ENCODE measurements at regions not wholly inside any gene's neighbourhood (a gene's known extent, or its start where the extent isn't known, plus 50 kb on each side); places are given as distances from the start of the nearest gene placed in this dataset.
"Not testable (repeated sequence)": the region's sequence is repeated elsewhere in the genome, so short reads cannot be mapped to it uniquely, and the experiment has no call there.

- Histone ChIP-seq H3K4me3 (ENCODE audit: low read length) (no peak overlapping the region), H2AFZ (ENCODE audit: low read depth, low read length) (no peak overlapping the region), H3K27me3 (ENCODE audit: insufficient read depth, low read length) (no peaks in the 10 kb centered on the region), H3K9me3 (ENCODE audit: low read length) (no peaks in the 10 kb centered on the region), H3K4me1 (ENCODE audit: insufficient read depth, low read length) (no peaks in the 10 kb centered on the region), H3K36me3 (ENCODE audit: insufficient read depth, low read length) (no peaks in the 10 kb centered on the region)
Observed at GRCh38 chr5:27938989-27939388, 900.6 kb upstream of the CDH9 start.

GRCh38 chr5:27928060-27928459 lies 889.7 kb upstream of the CDH9 start:
- no peak overlapping the region for H3K4me3 ChIP-seq (ENCODE audit: low read length)
- no peaks in the 10 kb centered on the region for H3K4me1 ChIP-seq (ENCODE audit: insufficient read depth, low read length)
- H2AFZ ChIP-seq (ENCODE audit: low read depth, low read length), result no peak overlapping the region
- no peaks in the 10 kb centered on the region for H3K27me3 ChIP-seq (ENCODE audit: insufficient read depth, low read length)
- H3K36me3 ChIP-seq (ENCODE audit: insufficient read depth, low read length), result no peaks in the 10 kb centered on the region
- no peaks in the 10 kb centered on the region for H3K9me3 ChIP-seq (ENCODE audit: low read length)

GRCh38 chr5:27911216-27911615 lies 872.8 kb upstream of the CDH9 start:
- Histone ChIP-seq H3K4me3 (ENCODE audit: low read length) (no peak overlapping the region), H3K27me3 (ENCODE audit: insufficient read depth, low read length) (no peaks in the 10 kb centered on the region), H3K4me1 (ENCODE audit: insufficient read depth, low read length) (no peaks in the 10 kb centered on the region), H3K9me3 (ENCODE audit: low read length) (no peaks in the 10 kb centered on the region), H3K36me3 (ENCODE audit: insufficient read depth, low read length) (no peaks in the 10 kb centered on the region), H2AFZ (ENCODE audit: low read depth, low read length) (no peak overlapping the region)

- no peaks in the 10 kb centered on the region for H3K27me3 ChIP-seq (ENCODE audit: insufficient read depth, low read length)
- no peak overlapping the region for H3K4me3 ChIP-seq (ENCODE audit: low read length)
- H3K9me3 ChIP-seq (ENCODE audit: low read length), result no peaks in the 10 kb centered on the region
- no peaks in the 10 kb centered on the region for H3K36me3 ChIP-seq (ENCODE audit: insufficient read depth, low read length)
- H3K4me1 ChIP-seq (ENCODE audit: insufficient read depth, low read length), result no peaks in the 10 kb centered on the region
- no peak overlapping the region for H2AFZ ChIP-seq (ENCODE audit: low read depth, low read length)
Observed at GRCh38 chr5:27908341-27908740, 870.0 kb upstream of the CDH9 start.

- H3K27me3 ChIP-seq (ENCODE audit: insufficient read depth, low read length), result no peaks in the 10 kb centered on the region
- no peaks in the 10 kb centered on the region for H3K36me3 ChIP-seq (ENCODE audit: insufficient read depth, low read length)
- no peaks in the 10 kb centered on the region for H3K9me3 ChIP-seq (ENCODE audit: low read length)
- no peak overlapping the region for H2AFZ ChIP-seq (ENCODE audit: low read depth, low read length)
- H3K4me3 ChIP-seq (ENCODE audit: low read length), result no peak overlapping the region
- H3K4me1 ChIP-seq (ENCODE audit: insufficient read depth, low read length), result no peaks in the 10 kb centered on the region
Observed at GRCh38 chr5:27906931-27907601, 868.7 kb upstream of the CDH9 start.

- H3K4me3 ChIP-seq (ENCODE audit: low read length), result no peak overlapping the region
- H2AFZ ChIP-seq (ENCODE audit: low read depth, low read length), result no peak overlapping the region
- no peaks in the 10 kb centered on the region for H3K9me3 ChIP-seq (ENCODE audit: low read length)
- H3K27me3 ChIP-seq (ENCODE audit: insufficient read depth, low read length), result no peaks in the 10 kb centered on the region
- no peaks in the 10 kb centered on the region for H3K36me3 ChIP-seq (ENCODE audit: insufficient read depth, low read length)
- no peaks in the 10 kb centered on the region for H3K4me1 ChIP-seq (ENCODE audit: insufficient read depth, low read length)
Observed at GRCh38 chr5:27906481-27906880, 868.1 kb upstream of the CDH9 start.

- no peak overlapping the region for H3K4me3 ChIP-seq (ENCODE audit: low read length)
- no peak overlapping the region for H2AFZ ChIP-seq (ENCODE audit: low read depth, low read length)
- H3K9me3 ChIP-seq (ENCODE audit: low read length), result no peaks in the 10 kb centered on the region
- no peaks in the 10 kb centered on the region for H3K27me3 ChIP-seq (ENCODE audit: insufficient read depth, low read length)
- no peaks in the 10 kb centered on the region for H3K4me1 ChIP-seq (ENCODE audit: insufficient read depth, low read length)
- no peaks in the 10 kb centered on the region for H3K36me3 ChIP-seq (ENCODE audit: insufficient read depth, low read length)
Observed at GRCh38 chr5:27900761-27901160, 862.4 kb upstream of the CDH9 start.

- Histone ChIP-seq H3K4me1 (ENCODE audit: insufficient read depth, low read length) (no peaks in the 10 kb centered on the region), H3K36me3 (ENCODE audit: insufficient read depth, low read length) (no peaks in the 10 kb centered on the region), H3K4me3 (ENCODE audit: low read length) (no peak overlapping the region), H2AFZ (ENCODE audit: low read depth, low read length) (no peak overlapping the region), H3K9me3 (ENCODE audit: low read length) (no peaks in the 10 kb centered on the region), H3K27me3 (ENCODE audit: insufficient read depth, low read length) (no peaks in the 10 kb centered on the region)
Observed at GRCh38 chr5:27876071-27876470, 837.7 kb upstream of the CDH9 start.

GRCh38 chr5:27875148-27875547 lies 836.8 kb upstream of the CDH9 start:
- Histone ChIP-seq H2AFZ (ENCODE audit: low read depth, low read length) (no peak overlapping the region), H3K4me3 (ENCODE audit: low read length) (no peak overlapping the region), H3K4me1 (ENCODE audit: insufficient read depth, low read length) (no peaks in the 10 kb centered on the region), H3K9me3 (ENCODE audit: low read length) (no peaks in the 10 kb centered on the region), H3K36me3 (ENCODE audit: insufficient read depth, low read length) (no peaks in the 10 kb centered on the region), H3K27me3 (ENCODE audit: insufficient read depth, low read length) (no peaks in the 10 kb centered on the region)

- no peaks in the 10 kb centered on the region for H3K36me3 ChIP-seq (ENCODE audit: insufficient read depth, low read length)
- no peaks in the 10 kb centered on the region for H3K9me3 ChIP-seq (ENCODE audit: low read length)
- H3K4me3 ChIP-seq (ENCODE audit: low read length), result no peak overlapping the region
- no peaks in the 10 kb centered on the region for H3K27me3 ChIP-seq (ENCODE audit: insufficient read depth, low read length)
- H2AFZ ChIP-seq (ENCODE audit: low read depth, low read length), result no peak overlapping the region
- H3K4me1 ChIP-seq (ENCODE audit: insufficient read depth, low read length), result no peaks in the 10 kb centered on the region
Observed at GRCh38 chr5:27868292-27868691, 829.9 kb upstream of the CDH9 start.

- no peak overlapping the region for H3K4me3 ChIP-seq (ENCODE audit: low read length)
- no peaks in the 10 kb centered on the region for H3K4me1 ChIP-seq (ENCODE audit: insufficient read depth, low read length)
- H3K27me3 ChIP-seq (ENCODE audit: insufficient read depth, low read length), result no peaks in the 10 kb centered on the region
- no peak overlapping the region for H2AFZ ChIP-seq (ENCODE audit: low read depth, low read length)
- no peaks in the 10 kb centered on the region for H3K9me3 ChIP-seq (ENCODE audit: low read length)
- no peaks in the 10 kb centered on the region for H3K36me3 ChIP-seq (ENCODE audit: insufficient read depth, low read length)
Observed at GRCh38 chr5:27855491-27855890, 817.1 kb upstream of the CDH9 start.

GRCh38 chr5:27854243-27854852 lies 816.0 kb upstream of the CDH9 start:
- Histone ChIP-seq H2AFZ (ENCODE audit: low read depth, low read length) (no peak overlapping the region), H3K9me3 (ENCODE audit: low read length) (no peaks in the 10 kb centered on the region), H3K27me3 (ENCODE audit: insufficient read depth, low read length) (no peaks in the 10 kb centered on the region), H3K4me3 (ENCODE audit: low read length) (no peak overlapping the region), H3K4me1 (ENCODE audit: insufficient read depth, low read length) (no peaks in the 10 kb centered on the region), H3K36me3 (ENCODE audit: insufficient read depth, low read length) (no peaks in the 10 kb centered on the region)

- Histone ChIP-seq H2AFZ (ENCODE audit: low read depth, low read length) (no peak overlapping the region), H3K9me3 (ENCODE audit: low read length) (no peaks in the 10 kb centered on the region), H3K4me1 (ENCODE audit: insufficient read depth, low read length) (no peaks in the 10 kb centered on the region), H3K36me3 (ENCODE audit: insufficient read depth, low read length) (no peaks in the 10 kb centered on the region), H3K27me3 (ENCODE audit: insufficient read depth, low read length) (no peaks in the 10 kb centered on the region), H3K4me3 (ENCODE audit: low read length) (no peak overlapping the region)
Observed at GRCh38 chr5:27845248-27845647, 806.9 kb upstream of the CDH9 start.

GRCh38 chr5:27836704-27837103 lies 798.3 kb upstream of the CDH9 start:
- H3K27me3 ChIP-seq (ENCODE audit: insufficient read depth, low read length); H3K36me3 ChIP-seq (ENCODE audit: insufficient read depth, low read length); H3K4me1 ChIP-seq (ENCODE audit: insufficient read depth, low read length); H2AFZ ChIP-seq (ENCODE audit: low read depth, low read length); H3K4me3 ChIP-seq (ENCODE audit: low read length); H3K9me3 ChIP-seq (ENCODE audit: low read length): not testable (repeated sequence)

Measured in neuron (in vitro differentiated cells).